GM12878 (cell line): ENCODE measurements at regions not wholly inside any gene's neighbourhood (a gene's known extent, or its start where the extent isn't known, plus 50 kb on each side); places are given as distances from the start of the nearest gene placed in this dataset.

Experiments
- ATAC-seq: fragments of 200-7000 bp; cut with Tn5 transposase; 3 replicates; pipeline ENCODE4 v1.9.1; 2020; ENCODE audit warnings: mild to moderate bottlenecking, moderate library complexity
- BruUV-seq: library from RNA; stranded (reverse); fragments of 400-500 nt; replicated peaks from 2 replicates; lab custom pipeline; 2021; lab: Mats Ljungman, UMichigan
- CTCF ChIA-PET: fragments of 300-600 bp; sonication (Branson Sonifier 250); formaldehyde crosslinking; extraction: SDS; loops from one replicate; lab custom pipeline; 2021; ENCODE audit warnings: inconsistent platforms; lab: Yijun Ruan, JAX
- POLR2A ChIA-PET: fragments of 350-600 bp; formaldehyde crosslinking; extraction: SDS; loops from one replicate; lab custom pipeline; 2021; ENCODE audit warnings: inconsistent platforms; lab: Charles Lee
- RAD21 ChIA-PET: fragments of 300-600 bp; sonication (Branson Sonifier 250); formaldehyde crosslinking; loops from one replicate; lab custom pipeline; 2023; ENCODE audit warnings: antibody characterized with exemption; ENCODE audit not compliant: unreplicated experiment; lab: Charles Lee
- SMC1A ChIA-PET: fragments of 300-600 bp; sonication (Branson Sonifier 250); formaldehyde crosslinking; loops from one replicate; lab custom pipeline; 2023; ENCODE audit not compliant: unreplicated experiment, uncharacterized antibody; lab: Charles Lee
- DNase-seq: peaks from one replicate; pipeline ENCODE4 v3.0.0-alpha.2; 2011; ENCODE audit warnings: low read depth, low spot score
- FAIRE-seq: peaks from 3 replicates; lab custom pipeline; 2011; peaks lifted over from hg19 to GRCh38; lab: Jason Lieb, UNC
- H2AFZ ChIP-seq: 2 replicates; pipeline ENCODE4 v1.6.0; 2011; ENCODE audit warnings: low read depth, low read length, control low read depth; ENCODE audit not compliant: control insufficient read depth
- H3K27ac ChIP-seq: 2 replicates; pipeline ENCODE4 v1.5.1; 2011; ENCODE audit warnings: control low read depth; ENCODE audit not compliant: control insufficient read depth, insufficient read depth
- H3K27me3 ChIP-seq, 2 experiments: replicated peaks in 1 of 2; 2 replicates each; pipeline versions ENCODE4 v1.6.0 to v1.6.1; 2011; ENCODE audit warnings: low read length in 1 of 2; ENCODE audit not compliant: control insufficient read depth in 2 of 2, insufficient read depth in 2 of 2
- H3K36me3 ChIP-seq, 2 experiments: 2 replicates each; pipeline ENCODE4 v1.5.1; 2011; ENCODE audit warnings: low read length in 1 of 2; ENCODE audit not compliant: control insufficient read depth in 2 of 2, insufficient read depth in 2 of 2
- H3K4me1 ChIP-seq: 2 replicates; pipeline ENCODE4 v1.6.1; 2011; ENCODE audit warnings: mild to moderate bottlenecking, low read length, moderate library complexity, mixed read lengths; ENCODE audit not compliant: control insufficient read depth, insufficient read depth
- H3K4me2 ChIP-seq: 2 replicates; pipeline ENCODE4 v1.6.0; 2011; ENCODE audit warnings: control low read depth; ENCODE audit not compliant: control insufficient read depth, insufficient read depth
- H3K4me3 ChIP-seq: fragments of 200-600 bp; sonication (generic); 2 replicates; pipeline ENCODE4 v1.5.1; 2016
- H3K79me2 ChIP-seq: 2 replicates; pipeline ENCODE4 v1.6.0; 2011; ENCODE audit warnings: low read length; ENCODE audit not compliant: control insufficient read depth, insufficient read depth
- H3K9ac ChIP-seq: 2 replicates; pipeline ENCODE4 v1.8.0; 2011; ENCODE audit warnings: low read length, control low read depth, mixed read lengths; ENCODE audit not compliant: control insufficient read depth, insufficient read depth
- H3K9me3 ChIP-seq: replicated peaks from 3 replicates; pipeline ENCODE4 v1.5.1; 2011; ENCODE audit warnings: mild to moderate bottlenecking, low read length; ENCODE audit not compliant: control insufficient read depth, insufficient read depth
- H4K20me1 ChIP-seq: 2 replicates; pipeline ENCODE4 v1.6.0; 2011; ENCODE audit not compliant: control insufficient read depth, insufficient read depth
- BRCA1 ChIP-seq: IDR thresholded peaks from 2 replicates; pipeline ENCODE4 v1.6.1; 2011; ENCODE audit warnings: low read depth, low read length, improper control_type of control experiment
- CHD2 ChIP-seq: IDR thresholded peaks from 2 replicates; pipeline ENCODE4 v1.6.1; 2011; ENCODE audit warnings: low read depth, low read length, improper control_type of control experiment, borderline replicate concordance
- HDGF ChIP-seq: fragments of 450-650 bp; IDR thresholded peaks from 2 replicates; pipeline ENCODE4 v1.6.1; 2016; ENCODE audit warnings: antibody characterized with exemption
- RBBP5 ChIP-seq: fragments of 200-600 bp; sonication (generic); conservative IDR thresholded peaks from 2 replicates; pipeline ENCODE4 v1.6.1; 2016
- ZNF274 ChIP-seq: IDR thresholded peaks from one replicate; pipeline ENCODE4 v1.8.0; 2011; ENCODE audit not compliant: insufficient read length, insufficient read depth
- ZZZ3 ChIP-seq: IDR thresholded peaks from 2 replicates; pipeline ENCODE4 v1.6.1; 2011; ENCODE audit warnings: low read depth; ENCODE audit not compliant: control insufficient read depth, insufficient read length
- WGBS: methylation state at CpG from one replicate; pipeline ENCODE4 v1.1.6; 2016; ENCODE audit warnings: low lambda C conversion rate; ENCODE audit not compliant: insufficient replicate concordance, insufficient coverage; ENCODE audit errors: missing lambda C conversion rate; 5-methylcytosine and 5-hydroxymethylcytosine counted together
- in situ Hi-C: fragments of 300-500 bp; cut with MboI; formaldehyde crosslinking; loops from 9 replicates; pipeline ENCODE4 v1.14.3; 2018; ENCODE audit warnings: mixed read lengths
- intact Hi-C: fragments of 100-400 bp; cut with micrococcal nuclease; formaldehyde crosslinking; loops from one replicate; pipeline ENCODE4 v1.14.2; 2022; ENCODE audit not compliant: unreplicated experiment
- TF ChIP-seq, protein P1 (sequence below): fragments of 450-650 bp; IDR thresholded peaks from 2 replicates; pipeline ENCODE4 v1.6.1; 2018; ENCODE audit warnings: borderline replicate concordance, mild to moderate bottlenecking; ENCODE audit not compliant: partially characterized antibody
- TF ChIP-seq, protein P2 (sequence below): fragments of 450-650 bp; IDR thresholded peaks from 2 replicates; pipeline ENCODE4 v1.6.1; 2014; ENCODE audit warnings: mild to moderate bottlenecking

DNA sequence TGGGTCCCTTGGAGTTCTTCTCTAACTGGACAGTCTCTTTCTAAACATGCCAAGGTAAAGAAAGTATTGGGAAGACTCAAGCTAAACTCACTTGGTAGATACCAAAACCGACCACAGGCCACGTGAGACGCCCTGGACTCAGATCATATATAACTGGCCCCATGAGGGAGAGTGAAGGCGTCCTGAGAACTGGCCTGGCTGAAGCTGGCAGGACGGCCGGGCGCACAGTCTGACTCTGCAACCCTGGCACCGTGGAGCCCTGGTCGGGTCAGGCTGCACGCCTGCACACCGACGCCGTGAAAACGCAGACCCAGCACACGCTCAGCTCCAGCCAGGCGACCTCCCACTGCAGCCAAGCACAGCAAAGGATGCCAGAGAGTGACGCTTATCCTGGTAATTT is 122.5 kb upstream of the SPACA7 start (continued):
- TF ChIP-seq, protein P1, sequence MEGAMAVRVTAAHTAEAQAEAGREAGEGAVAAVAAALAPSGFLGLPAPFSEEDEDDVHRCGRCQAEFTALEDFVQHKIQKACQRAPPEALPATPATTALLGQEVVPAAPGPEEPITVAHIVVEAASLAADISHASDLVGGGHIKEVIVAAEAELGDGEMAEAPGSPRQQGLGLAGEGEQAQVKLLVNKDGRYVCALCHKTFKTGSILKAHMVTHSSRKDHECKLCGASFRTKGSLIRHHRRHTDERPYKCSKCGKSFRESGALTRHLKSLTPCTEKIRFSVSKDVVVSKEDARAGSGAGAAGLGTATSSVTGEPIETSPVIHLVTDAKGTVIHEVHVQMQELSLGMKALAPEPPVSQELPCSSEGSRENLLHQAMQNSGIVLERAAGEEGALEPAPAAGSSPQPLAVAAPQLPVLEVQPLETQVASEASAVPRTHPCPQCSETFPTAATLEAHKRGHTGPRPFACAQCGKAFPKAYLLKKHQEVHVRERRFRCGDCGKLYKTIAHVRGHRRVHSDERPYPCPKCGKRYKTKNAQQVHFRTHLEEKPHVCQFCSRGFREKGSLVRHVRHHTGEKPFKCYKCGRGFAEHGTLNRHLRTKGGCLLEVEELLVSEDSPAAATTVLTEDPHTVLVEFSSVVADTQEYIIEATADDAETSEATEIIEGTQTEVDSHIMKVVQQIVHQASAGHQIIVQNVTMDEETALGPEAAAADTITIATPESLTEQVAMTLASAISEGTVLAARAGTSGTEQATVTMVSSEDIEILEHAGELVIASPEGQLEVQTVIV = no peak
- TF ChIP-seq BRCA1 (no peak), ZNF274 (no peak), HDGF (no peak), CHD2 (no peak), RBBP5 (no peak)
- TF ChIP-seq, protein P2, sequence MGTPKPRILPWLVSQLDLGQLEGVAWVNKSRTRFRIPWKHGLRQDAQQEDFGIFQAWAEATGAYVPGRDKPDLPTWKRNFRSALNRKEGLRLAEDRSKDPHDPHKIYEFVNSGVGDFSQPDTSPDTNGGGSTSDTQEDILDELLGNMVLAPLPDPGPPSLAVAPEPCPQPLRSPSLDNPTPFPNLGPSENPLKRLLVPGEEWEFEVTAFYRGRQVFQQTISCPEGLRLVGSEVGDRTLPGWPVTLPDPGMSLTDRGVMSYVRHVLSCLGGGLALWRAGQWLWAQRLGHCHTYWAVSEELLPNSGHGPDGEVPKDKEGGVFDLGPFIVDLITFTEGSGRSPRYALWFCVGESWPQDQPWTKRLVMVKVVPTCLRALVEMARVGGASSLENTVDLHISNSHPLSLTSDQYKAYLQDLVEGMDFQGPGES = no peak

DNA sequence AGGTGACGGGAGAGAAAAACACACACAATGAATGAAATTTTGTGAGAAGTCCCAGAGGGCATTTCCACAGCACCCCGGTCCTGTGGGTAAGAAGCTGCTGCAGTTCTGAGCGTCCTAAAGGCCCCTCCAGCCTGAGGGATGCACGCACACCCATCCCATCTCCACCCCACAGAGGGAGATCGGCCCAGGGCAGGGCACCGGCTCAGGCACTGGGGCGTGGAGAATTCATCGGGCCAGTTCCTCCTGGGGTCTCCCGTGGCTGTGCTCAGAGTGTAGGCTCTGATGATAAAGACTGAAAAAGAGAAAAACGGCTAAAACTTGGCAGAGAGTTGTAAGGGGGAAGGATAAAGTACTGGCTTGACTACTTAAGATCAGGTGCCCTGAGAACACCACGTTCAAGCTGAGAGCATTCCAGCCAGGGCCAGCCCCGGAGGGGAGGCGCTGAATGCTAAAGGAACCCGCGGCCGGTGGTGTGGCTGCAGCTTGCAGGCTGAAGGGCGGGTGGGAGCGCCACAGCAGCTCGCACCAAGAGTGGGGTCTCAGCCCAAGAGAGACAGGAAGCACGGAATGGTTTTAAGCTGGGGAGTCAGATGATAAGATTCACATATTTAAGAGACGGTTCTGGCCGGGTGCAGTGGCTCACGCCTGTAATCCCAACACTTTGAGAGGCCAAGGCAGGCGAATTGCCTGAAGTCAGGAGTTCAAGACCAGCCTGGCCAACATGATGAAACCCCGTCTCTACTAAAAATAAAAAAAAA is 121.9 kb upstream of the SPACA7 start:
- no peak overlapping the region for H2AFZ ChIP-seq
- H3K9me3 ChIP-seq = no peaks in the 10 kb centered on the region; the same call in 2 of the 3 replicates
- SMC1A ChIA-PET = no interaction called here
- POLR2A ChIA-PET = interaction anchor here (0.7 kb wide), 1 partner anchor 933 kb away, joined by 3 read pairs; no protein-coding TSS in a partner anchor
- RAD21 ChIA-PET = no interaction called here
- TF ChIP-seq ZZZ3 = no peak
- no peaks in the 10 kb centered on the region for H3K27me3 ChIP-seq
- H3K4me3 ChIP-seq = no peak overlapping the region
- DNase-seq (no peak), ATAC-seq (no peak), FAIRE-seq (no peak)
- no peaks in the 10 kb centered on the region for H3K79me2 ChIP-seq
- WGBS = 39% methylated on average over 25 of the region's 25 CpGs
- H3K4me1 ChIP-seq = no peaks in the 10 kb centered on the region
- no peaks in the 10 kb centered on the region for H4K20me1 ChIP-seq
- intact Hi-C loops (no loop called here), in situ Hi-C loops (no loop called here)
- no peak overlapping the region for H3K9ac ChIP-seq
- H3K27ac ChIP-seq = no peak overlapping the region
- CTCF ChIA-PET = no interaction called here
- no TSS peak for BruUV-seq
- H3K4me2 ChIP-seq = no peak overlapping the region
- no peaks in the 10 kb centered on the region for H3K36me3 ChIP-seq
